Mucosa of descending colon (tissue), 3 donors: ENCODE measurements at regions not wholly inside any gene's neighbourhood (a gene's known extent, or its start where the extent isn't known, plus 50 kb on each side); places are given as distances from the start of the nearest gene placed in this dataset.
"Not testable (repeated sequence)": the region's sequence is repeated elsewhere in the genome, so short reads cannot be mapped to it uniquely, and the experiment has no call there.

Experiments used
- ATAC-seq: fragments of 200-7000 bp; cut with Tn5 transposase; one replicate; pipeline ENCODE4 v1.9.1; 2020; ENCODE audit warnings: mild to moderate bottlenecking, moderate library complexity
- DNase-seq, 3 donors: peaks; one replicate each; pipeline ENCODE4 v3.0.0-alpha.2; 2020
- H3K36me3 ChIP-seq: fragments of 200-600 bp; one replicate; pipeline ENCODE4 v1.8.0; 2021; ENCODE audit warnings: low read depth, mild to moderate bottlenecking
- H3K4me1 ChIP-seq: fragments of 200-600 bp; one replicate; pipeline ENCODE4 v1.8.0; 2021; ENCODE audit warnings: low read depth, mild to moderate bottlenecking
- H3K4me3 ChIP-seq: fragments of 200-600 bp; one replicate; pipeline ENCODE4 v1.8.0; 2021; ENCODE audit warnings: mild to moderate bottlenecking
- H3K9me3 ChIP-seq: fragments of 200-600 bp; one replicate; pipeline ENCODE4 v1.8.0; 2021; ENCODE audit warnings: mild to moderate bottlenecking
- CTCF ChIP-seq: fragments of 200-600 bp; IDR thresholded peaks from one replicate; pipeline ENCODE4 v1.8.0; 2022; ENCODE audit warnings: antibody characterized with exemption, mild to moderate bottlenecking
- intact Hi-C, 2 donors: fragments of 100-400 bp; cut with DNase I in 1 of 2; cut with micrococcal nuclease in 1 of 2; formaldehyde crosslinking; loops; one replicate each; pipeline versions ENCODE4 v1.11.0 to v1.11.1; 2022; cut with DNase I, micrococcal nuclease
- donor health status: DM: no; HTN: no; CAD: no; lungs with moderate emphysema.
- donor health status: DM: no; HTN: no; CAD: no.
- donor health status: DM: no; HTN: yes; CAD: no.

- Histone ChIP-seq H3K9me3 (no peaks in the 10 kb centered on the region), H3K36me3 (no peaks in the 10 kb centered on the region), H3K4me3 (no peak overlapping the region), H3K4me1 (no peaks in the 10 kb centered on the region)
- TF ChIP-seq CTCF = no peak
- DNase-seq (peak in 1 of 3 donors; percentile 24), ATAC-seq (no peak)
- intact Hi-C loops = loop anchor here in 1 of 2 donors (5.0 kb wide), 1 partner anchor 221 kb away; no protein-coding TSS in a partner anchor
Measured at GRCh38 chr13:22801402-22802003, 379.3 kb upstream of the SGCG start.

- Histone ChIP-seq H3K9me3 (no peaks in the 10 kb centered on the region), H3K4me3 (no peak overlapping the region), H3K4me1 (peaks cover 6% of the 10 kb centered on the region), H3K36me3 (no peaks in the 10 kb centered on the region)
- intact Hi-C loops = no loop called here
- peak in 1 of 3 donors; percentile 54 for DNase-seq
- TF ChIP-seq CTCF = no peak
- peak; percentile 36 for ATAC-seq
Measured at GRCh38 chr13:22812793-22813192, 368.0 kb upstream of the SGCG start.

GRCh38 chr13:22813531-22814377 is 367.0 kb upstream of the SGCG start:
- DNase-seq, H3K9me3 ChIP-seq, H3K4me3 ChIP-seq, H3K4me1 ChIP-seq, ATAC-seq, H3K36me3 ChIP-seq, intact Hi-C loops: not testable (repeated sequence)

- H3K4me3 ChIP-seq, intact Hi-C loops, H3K36me3 ChIP-seq, DNase-seq, H3K4me1 ChIP-seq, ATAC-seq, H3K9me3 ChIP-seq: not testable (repeated sequence)
Measured at GRCh38 chr13:22814433-22814832, 366.3 kb upstream of the SGCG start.

GRCh38 chr13:22821589-22821988 is 359.2 kb upstream of the SGCG start:
- no peak for ATAC-seq
- no peak for TF ChIP-seq CTCF

GRCh38 chr13:22825186-22825585 is 355.6 kb upstream of the SGCG start:
- ATAC-seq = no peak
- no peak overlapping the region for H3K4me3 ChIP-seq
- no peaks in the 10 kb centered on the region for H3K4me1 ChIP-seq
- H3K9me3 ChIP-seq = no peaks in the 10 kb centered on the region
- intact Hi-C loops = no loop called here
- DNase-seq = no peak
- no peaks in the 10 kb centered on the region for H3K36me3 ChIP-seq
- TF ChIP-seq CTCF = no peak

More at GRCh38 chr13:22821589-22821988, 359.2 kb upstream of the SGCG start:
- DNase-seq = no peak
- Histone ChIP-seq H3K4me1 (no peaks in the 10 kb centered on the region), H3K4me3 (no peak overlapping the region), H3K36me3 (no peaks in the 10 kb centered on the region), H3K9me3 (no peaks in the 10 kb centered on the region)
- intact Hi-C loops = no loop called here
